ENCODE measurements at regions not wholly inside any gene's neighbourhood (a gene's known extent, or its start where the extent isn't known, plus 50 kb on each side); places are given as distances from the start of the nearest gene placed in this dataset.
"Not testable (repeated sequence)": the region's sequence is repeated elsewhere in the genome, so short reads cannot be mapped to it uniquely, and the experiment has no call there.

DNA sequence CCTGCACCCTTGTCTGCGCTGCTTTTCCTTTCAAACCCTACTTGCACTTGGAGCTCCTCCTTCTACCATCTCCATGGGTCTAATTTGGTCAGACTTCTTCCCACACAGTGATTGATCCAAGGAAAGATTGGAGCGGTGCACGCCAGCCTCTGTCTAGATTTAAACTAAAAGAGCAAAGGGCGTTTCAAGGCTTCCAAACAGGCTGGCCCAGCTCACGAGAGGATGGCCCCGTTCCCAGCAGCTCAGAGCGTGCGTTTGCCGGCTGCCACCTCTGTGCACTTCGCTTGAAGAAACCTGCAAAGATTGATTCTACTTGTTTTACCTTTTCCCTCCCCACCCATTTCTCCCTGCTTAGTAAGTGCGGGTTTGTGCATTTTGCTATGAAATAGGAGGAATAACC is 78.8 kb upstream of the ALKAL2 start:
- DNase-seq, result no peak

DNA sequence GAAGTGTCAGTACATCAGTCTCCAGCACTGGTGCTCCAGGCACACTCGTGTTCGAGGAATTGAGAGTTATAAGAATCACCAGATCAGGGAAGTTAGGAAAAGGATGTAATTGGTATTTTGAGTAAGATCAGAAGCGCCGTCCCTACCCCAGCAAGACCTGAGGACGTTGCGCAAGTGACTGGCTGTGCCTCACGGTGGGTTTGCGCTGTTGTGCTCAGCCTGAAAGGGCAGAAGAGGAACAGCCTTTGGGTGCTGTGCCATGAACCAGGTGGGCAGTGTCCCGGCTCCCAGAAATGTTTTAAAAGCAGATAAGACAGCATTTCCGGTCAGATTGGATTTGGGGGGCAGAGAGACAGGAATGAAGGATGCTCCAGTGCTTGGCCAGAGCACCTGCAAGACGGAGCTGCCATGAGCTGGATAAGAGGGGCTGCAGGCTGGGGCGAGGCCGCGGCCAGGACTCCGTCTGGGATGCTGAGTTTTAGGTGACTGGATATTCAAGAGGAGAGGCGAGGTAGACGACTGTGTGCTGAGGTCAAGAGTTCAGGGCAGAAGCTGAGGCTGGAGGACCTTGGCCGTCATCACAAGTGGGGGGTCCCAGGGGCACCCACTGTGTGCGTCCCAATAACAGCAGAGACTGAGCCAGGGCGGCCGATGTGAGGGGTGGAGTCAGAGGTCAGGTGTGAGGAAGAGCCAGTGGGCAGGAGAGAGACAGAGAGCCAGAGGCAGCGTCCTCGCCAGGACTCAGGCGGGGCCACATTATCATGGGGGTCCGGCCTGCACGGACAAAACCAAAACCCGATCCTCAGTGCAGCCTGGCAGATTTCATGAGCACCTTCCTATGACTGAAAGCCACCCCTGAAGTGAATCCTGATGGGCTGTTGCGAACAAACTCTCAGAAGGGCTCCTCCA is 77.7 kb upstream of the ALKAL2 start:
- DNase-seq, result no peak

DNA sequence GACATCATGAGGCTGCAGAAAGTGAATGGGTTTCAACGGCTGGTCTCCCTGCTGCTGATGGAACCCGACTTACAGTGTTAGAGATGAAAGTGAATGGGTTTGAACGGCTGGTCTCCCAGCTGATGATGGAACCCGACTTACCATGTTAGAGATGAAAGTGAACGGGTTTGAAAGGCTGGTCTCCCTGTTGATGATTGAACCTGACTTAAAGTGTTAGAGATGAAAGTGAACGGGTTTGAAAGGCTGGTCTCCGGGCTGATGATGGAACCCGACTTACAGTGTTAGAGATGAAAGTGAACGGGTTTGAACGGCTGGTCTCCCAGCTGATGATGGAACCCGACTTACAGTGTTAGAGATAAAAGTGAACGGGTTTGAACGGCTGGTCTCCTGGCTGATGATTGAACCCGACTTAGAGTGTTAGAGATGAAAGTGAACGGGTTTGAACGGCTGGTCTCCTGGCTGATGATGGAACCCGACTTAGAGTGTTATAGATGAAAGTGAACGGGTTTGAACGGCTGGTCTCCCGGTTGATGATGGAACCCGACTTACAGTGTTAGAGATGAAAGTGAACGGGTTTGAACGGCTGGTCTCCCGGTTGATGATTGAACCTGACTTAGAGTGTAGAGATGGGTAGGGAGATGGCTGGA is 76.1 kb upstream of the ALKAL2 start:
- DNase-seq, result no peak

DNA sequence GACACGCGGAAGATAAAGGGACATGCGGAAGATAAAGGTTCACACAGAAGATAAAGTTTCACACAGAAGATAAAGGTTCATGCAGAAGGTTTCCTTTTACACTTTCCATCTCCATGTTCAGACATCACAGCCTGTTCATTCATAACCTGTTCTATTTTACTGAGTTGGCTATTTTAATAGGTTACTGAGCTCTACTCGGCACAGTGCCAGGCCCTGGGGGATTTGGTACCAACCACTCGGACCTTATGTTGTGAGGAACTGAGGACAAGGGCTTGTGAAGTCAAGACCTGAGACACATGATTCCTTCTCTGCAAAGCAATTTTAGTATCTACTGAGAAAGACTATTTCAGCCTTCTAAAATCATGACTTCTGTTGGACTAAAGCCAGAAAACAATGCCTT is 75.0 kb upstream of the ALKAL2 start:
- DNase-seq, result no peak

DNA sequence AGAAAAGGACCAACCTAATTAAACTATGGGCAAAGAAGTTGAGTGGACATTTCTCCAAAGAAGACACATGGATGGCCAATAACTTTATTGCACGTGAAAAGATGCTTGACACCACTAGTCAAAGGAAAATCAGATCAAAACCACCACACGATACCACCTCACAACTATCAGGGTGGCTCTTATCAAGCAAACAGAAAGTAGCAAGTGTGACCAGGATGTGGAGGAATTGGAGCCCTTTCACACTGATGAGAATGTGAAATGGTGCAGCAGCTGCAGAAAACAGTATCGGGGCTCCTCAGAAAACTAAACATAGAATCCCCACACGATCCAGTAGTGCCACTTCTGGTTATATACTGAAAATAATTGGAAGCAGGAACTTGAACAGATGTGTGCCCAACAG is 72.2 kb upstream of the ALKAL2 start:
- no peak for DNase-seq

DNA sequence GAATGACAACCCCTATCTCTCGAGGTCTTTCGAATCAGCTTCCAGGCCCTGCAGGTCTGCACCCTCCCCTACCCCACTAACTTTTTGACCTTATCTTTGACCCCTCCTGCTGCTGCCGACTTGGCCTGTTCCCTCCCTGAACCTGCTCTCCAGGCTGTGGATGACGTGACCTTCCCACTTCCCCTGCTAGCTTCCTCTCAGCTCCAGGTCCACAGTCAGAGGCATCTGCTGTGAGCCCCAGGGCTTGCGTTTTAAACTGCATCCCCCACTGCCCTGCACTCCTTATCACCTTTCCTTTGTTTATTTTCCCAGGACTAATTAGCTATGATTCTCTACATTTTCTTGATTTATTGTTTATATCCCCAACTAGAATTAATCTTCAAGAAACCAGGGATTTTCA is 71.2 kb upstream of the ALKAL2 start:
- DNase-seq, result no peak

DNA sequence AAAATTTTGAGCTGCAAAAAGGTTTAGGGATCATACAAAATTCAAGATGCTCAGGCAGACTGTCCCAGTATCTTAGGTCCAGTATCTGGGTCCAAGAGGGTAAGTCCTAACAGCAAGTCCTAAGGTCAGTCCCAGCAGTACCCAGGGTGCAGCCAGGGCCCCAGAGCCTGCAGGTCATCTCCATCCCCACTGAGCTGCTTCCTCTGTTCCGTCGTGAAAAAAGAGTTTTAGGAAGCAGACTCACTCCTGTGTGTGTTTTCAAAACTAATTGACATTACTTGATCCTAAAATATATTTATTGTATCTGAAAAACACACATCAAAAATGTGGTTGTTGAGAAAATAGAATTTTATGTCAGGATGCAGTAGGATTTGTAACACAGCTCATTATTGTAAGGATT is 69.9 kb upstream of the ALKAL2 start:
- DNase-seq, result no peak

DNA sequence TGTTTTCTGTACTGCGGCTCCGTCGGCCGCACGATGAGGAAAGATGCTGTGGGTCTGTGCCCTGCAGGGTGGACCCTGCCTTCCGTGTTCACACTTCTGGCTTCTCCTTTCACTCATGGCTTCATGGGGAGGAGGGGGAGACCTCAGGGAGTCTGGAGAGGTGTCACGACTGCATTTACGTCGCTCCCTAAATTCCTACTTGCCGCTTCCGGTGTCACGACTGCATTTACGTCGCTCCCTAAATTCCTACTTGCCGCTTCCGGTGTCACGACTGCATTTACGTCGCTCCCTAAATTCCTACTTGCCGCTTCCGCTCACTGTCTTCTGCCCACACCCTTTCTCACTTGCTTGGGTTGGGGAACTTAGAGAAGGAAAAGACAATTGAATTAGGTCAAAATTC is 68.4 kb upstream of the ALKAL2 start:
- not testable (repeated sequence) for DNase-seq

DNA sequence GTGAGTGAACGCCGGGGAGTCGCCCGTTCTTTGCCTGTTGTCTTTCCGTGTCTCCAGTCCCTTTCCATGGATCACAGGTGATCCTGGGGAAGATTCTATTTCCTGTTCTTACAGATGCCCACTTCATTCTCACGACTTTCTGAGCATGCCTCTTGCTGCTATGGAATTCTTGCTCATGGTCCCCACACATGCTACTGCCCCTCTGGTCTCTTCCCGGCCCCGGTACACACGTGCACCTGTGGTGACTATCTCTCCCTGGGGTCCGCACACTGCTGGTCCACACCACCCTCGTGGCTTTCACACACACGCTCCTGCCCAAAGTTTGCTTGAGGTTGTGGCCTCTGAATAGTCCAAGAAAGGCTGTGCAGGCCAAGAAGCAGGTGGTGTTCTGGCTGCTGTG is 67.9 kb upstream of the ALKAL2 start:
- no peak for DNase-seq

DNA sequence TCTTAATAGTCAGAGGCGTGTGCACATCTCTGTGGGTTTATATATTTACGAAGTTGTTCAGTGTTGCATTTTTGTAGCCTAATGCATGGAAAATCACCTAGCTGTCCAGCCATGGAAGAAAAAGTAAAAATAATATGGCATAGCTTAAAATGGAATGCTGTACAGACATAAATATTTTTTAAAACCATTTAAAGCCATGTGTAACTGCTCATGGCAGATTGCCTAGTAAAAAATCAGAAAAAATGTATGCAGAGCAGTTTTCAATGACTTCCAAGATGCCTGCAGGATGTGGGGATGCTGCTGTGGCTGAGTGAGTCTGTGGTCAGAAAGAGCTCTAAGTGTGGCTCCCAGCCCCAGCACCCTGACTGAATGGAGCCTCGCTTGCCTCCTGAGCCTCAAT is 64.8 kb upstream of the ALKAL2 start:
- no peak for DNase-seq

DNA sequence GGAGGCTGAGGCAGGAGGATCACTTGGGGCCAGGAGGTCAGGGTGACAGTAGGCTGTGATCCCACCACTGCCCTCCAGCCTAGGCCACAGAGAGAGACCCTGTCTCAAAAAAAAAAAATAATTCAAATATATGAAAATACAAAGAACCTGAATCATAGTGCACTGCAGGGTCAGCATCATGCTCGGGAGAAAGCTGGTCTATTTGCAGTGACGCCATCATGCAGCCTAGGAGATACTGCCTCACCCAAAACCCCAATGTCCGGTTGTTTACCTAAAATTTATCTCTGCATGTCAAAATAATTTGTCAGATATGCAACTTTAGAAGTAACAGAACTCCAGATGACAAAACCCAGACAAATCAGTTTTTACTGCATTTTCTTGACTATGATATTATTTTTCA is 61.5 kb upstream of the ALKAL2 start:
- DNase-seq, result no peak

DNA sequence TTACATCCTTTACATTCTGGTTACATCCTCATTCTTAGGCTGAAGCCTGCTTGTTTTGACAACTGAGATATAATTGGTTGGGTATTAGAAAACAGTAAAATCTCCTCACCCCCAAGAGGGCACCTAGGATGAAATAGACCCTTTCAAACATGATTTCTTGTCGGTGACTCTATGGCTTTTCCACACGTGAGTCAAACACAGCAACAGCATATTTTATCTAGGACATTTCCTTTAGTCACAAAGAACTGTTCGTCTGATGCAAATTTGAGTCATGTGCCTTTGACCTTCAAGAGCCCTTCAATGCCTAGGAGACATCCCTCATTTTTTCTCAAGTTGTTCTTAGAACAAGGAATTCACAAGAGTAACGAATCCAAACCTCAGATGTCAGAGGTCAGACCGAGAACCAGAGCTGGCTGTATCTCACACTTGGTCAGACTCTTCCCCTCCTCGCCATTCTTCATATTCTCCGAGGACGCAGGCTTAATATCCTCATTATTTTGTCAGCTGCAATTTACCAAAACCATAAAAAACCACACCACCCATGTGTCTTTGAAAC is 60.5 kb upstream of the ALKAL2 start:
- peak; percentile 12 for DNase-seq

DNA sequence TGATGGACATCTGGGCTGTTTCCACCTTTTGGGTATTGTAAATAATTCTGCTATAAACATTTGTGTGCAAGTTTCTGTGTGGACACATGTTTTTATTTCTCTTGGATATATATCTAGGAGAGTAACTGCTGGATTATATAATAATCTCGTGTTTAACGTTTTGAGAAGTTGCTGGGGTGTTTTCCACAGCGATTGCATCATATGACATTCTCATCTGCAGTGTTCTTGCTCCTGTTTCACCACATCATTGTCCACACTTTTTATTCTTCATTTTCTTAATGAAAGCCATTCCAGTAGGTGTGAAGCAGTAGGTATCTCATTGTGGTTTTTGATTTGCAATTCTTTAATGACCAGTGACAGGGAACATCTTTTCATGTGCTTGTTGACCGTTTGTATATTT is 56.9 kb upstream of the ALKAL2 start:
- DNase-seq, result no peak

DNA sequence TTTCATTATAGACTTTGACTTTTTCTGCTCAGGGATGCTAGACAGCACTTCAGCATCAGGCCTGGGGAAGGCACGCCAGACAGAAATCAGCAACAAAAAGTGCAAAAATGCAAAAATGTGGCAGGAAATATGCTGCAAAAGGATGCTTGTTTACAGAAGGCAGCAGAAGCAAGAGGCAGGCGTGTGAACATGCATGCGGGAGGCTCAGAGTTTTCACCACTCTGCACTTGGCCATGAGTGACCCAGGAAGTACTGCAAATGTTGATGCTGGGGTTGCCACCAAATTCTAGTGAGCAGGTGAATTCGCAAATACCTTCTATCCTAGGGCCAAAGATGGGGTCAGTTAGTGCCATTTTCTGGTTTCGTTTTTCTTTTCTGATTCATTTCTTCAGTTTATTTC is 55.5 kb upstream of the ALKAL2 start:
- DNase-seq, result no peak

DNA sequence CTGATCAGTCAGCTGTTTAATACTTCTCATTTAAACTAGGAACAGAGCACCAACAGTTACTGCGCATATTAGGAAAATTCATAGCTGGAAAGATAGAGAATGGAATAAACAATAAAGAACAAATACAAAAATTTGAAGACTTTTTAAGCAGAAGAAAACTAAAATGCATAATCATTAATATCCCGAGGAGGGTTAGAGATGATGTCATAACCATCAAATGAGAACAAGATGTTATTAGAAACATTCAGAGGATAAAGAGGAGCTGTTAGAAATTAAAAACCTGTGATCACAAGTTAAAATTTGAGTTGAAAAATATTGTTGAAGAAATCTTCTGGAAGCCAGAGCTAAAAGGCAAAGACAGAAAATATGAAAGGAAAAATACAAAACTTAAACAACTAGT is 54.0 kb upstream of the ALKAL2 start:
- no peak for DNase-seq

DNA sequence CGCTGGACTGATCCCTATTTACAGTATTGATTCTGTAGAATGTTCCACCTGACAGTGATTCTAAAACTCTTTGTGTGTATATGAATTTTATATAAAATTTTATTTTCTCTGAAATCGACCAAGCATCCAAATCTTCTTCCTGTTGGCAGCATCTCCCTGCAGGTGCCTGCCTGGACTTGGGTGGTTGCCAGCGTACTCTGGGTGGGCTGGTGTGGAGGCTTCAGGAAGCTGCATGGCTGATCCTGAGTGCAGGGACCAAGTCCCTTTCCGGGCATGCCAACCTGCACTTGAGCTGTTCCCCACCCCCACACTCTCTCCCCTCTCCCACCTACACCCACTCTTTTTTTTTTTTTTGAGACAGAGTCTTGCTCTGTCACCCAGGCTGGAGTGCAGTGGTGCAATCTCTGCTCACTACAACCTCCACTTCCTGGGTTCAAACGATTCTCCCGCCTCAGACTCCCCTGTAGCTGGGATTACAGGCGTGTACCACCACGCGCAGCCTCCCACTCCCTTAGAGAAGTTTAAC is 53.2 kb upstream of the ALKAL2 start:
- DNase-seq, result peak; percentile 63

Measured in DMS79 treated with DMSO at 0.1 percent for 48 hours (cell line).